SK-N-SH treated with all-trans-retinoic acid at 6 μM for 48 hours (cell line): ENCODE measurements at regions not wholly inside any gene's neighbourhood (a gene's known extent, or its start where the extent isn't known, plus 50 kb on each side); places are given as distances from the start of the nearest gene placed in this dataset.

Source experiments
- ATAC-seq: fragments of 200-7000 bp; cut with Tn5 transposase; 3 replicates; pipeline ENCODE4 v1.9.1; 2020; ENCODE audit warnings: mild to moderate bottlenecking, moderate library complexity
- ARNTL ChIP-seq: fragments of 450-650 bp; formaldehyde crosslinking; IDR thresholded peaks from 2 replicates; pipeline ENCODE4 v1.5.0; 2020; ENCODE audit warnings: low read depth, mild to moderate bottlenecking, moderate library complexity, borderline replicate concordance
- BACH2 ChIP-seq: fragments of 250-450 bp; sonication (Bioruptor Pico); IDR thresholded peaks from 2 replicates; pipeline ENCODE4 v1.9.0; 2021; ENCODE audit warnings: mild to moderate bottlenecking, borderline replicate concordance
- CSDC2 ChIP-seq: fragments of 250-450 bp; sonication (Bioruptor Pico); IDR thresholded peaks from 2 replicates; pipeline ENCODE4 v1.5.0; 2020; ENCODE audit warnings: mild to moderate bottlenecking, moderate library complexity
- ESRRG ChIP-seq: fragments of 250-450 bp; sonication (Bioruptor Pico); IDR thresholded peaks from 2 replicates; pipeline ENCODE4 v1.6.1; 2021; ENCODE audit warnings: mild to moderate bottlenecking
- GLIS3 ChIP-seq: fragments of 250-450 bp; sonication (Bioruptor Pico); IDR thresholded peaks from 2 replicates; pipeline ENCODE4 v1.5.0; 2020; ENCODE audit warnings: mild to moderate bottlenecking, moderate library complexity
- ISL1 ChIP-seq: fragments of 250-450 bp; sonication (Bioruptor Pico); IDR thresholded peaks from 2 replicates; pipeline ENCODE4 v2.1.2; 2022; ENCODE audit warnings: mild to moderate bottlenecking, moderate library complexity
- OSR1 ChIP-seq: fragments of 250-450 bp; sonication (Bioruptor Pico); IDR thresholded peaks from 2 replicates; pipeline ENCODE4 v1.8.0; 2022; ENCODE audit warnings: moderate library complexity, mild to moderate bottlenecking, inconsistent platforms
- PPARA ChIP-seq: fragments of 250-450 bp; sonication (Bioruptor Pico); IDR thresholded peaks from 2 replicates; pipeline ENCODE4 v1.5.0; 2020; ENCODE audit warnings: mild to moderate bottlenecking, borderline replicate concordance
- RARB ChIP-seq: fragments of 250-450 bp; sonication (Bioruptor Pico); IDR thresholded peaks from 2 replicates; pipeline ENCODE4 v1.8.0; 2021; ENCODE audit warnings: mild to moderate bottlenecking, moderate library complexity
- SNAI2 ChIP-seq: fragments of 250-450 bp; sonication (Bioruptor Pico); IDR thresholded peaks from 2 replicates; pipeline ENCODE4 v1.5.0; 2020; ENCODE audit warnings: mild to moderate bottlenecking, moderate library complexity
- TCF4 ChIP-seq: fragments of 250-450 bp; sonication (Bioruptor Pico); IDR thresholded peaks from 2 replicates; pipeline ENCODE4 v1.8.0; 2021; ENCODE audit warnings: mild to moderate bottlenecking, moderate library complexity, borderline replicate concordance
- ZC3H10 ChIP-seq: fragments of 250-450 bp; sonication (Bioruptor Pico); IDR thresholded peaks from 2 replicates; pipeline ENCODE4 v1.5.1; 2021; ENCODE audit warnings: mild to moderate bottlenecking, moderate library complexity
- ZFP3 ChIP-seq: fragments of 250-450 bp; sonication (Bioruptor Pico); IDR thresholded peaks from 2 replicates; pipeline ENCODE4 v1.5.0; 2020; ENCODE audit warnings: mild to moderate bottlenecking, moderate library complexity
- ZFP30 ChIP-seq: fragments of 450-650 bp; formaldehyde crosslinking; IDR thresholded peaks from 2 replicates; pipeline ENCODE4 v1.5.0; 2022; ENCODE audit warnings: mild to moderate bottlenecking, moderate library complexity
- ZNF70 ChIP-seq: fragments of 450-650 bp; formaldehyde crosslinking; IDR thresholded peaks from 2 replicates; pipeline ENCODE4 v1.5.0; 2020; ENCODE audit warnings: mild to moderate bottlenecking, moderate library complexity
- ZNF8 ChIP-seq: fragments of 450-650 bp; formaldehyde crosslinking; IDR thresholded peaks from 2 replicates; pipeline ENCODE4 v1.5.0; 2020; ENCODE audit warnings: mild to moderate bottlenecking, moderate library complexity
- TF ChIP-seq, protein P1 (sequence below): fragments of 250-450 bp; sonication (Bioruptor Pico); IDR thresholded peaks from 2 replicates; pipeline ENCODE4 v1.5.1; 2020; ENCODE audit warnings: low read depth, mild to moderate bottlenecking, moderate library complexity
- TF ChIP-seq, protein P2 (sequence below): fragments of 250-450 bp; sonication (Bioruptor Pico); IDR thresholded peaks from 2 replicates; pipeline ENCODE4 v1.8.0; 2020; ENCODE audit warnings: mild to moderate bottlenecking, moderate library complexity, borderline replicate concordance
- TF ChIP-seq, protein P3 (sequence below): fragments of 250-450 bp; sonication (Bioruptor Pico); IDR thresholded peaks from 2 replicates; pipeline ENCODE4 v1.5.1; 2021; ENCODE audit warnings: mild to moderate bottlenecking, moderate library complexity
- TF ChIP-seq, protein P4 (sequence below): fragments of 250-450 bp; sonication (Bioruptor Pico); IDR thresholded peaks from 2 replicates; pipeline ENCODE4 v1.5.0; 2020; ENCODE audit warnings: mild to moderate bottlenecking, moderate library complexity

DNA sequence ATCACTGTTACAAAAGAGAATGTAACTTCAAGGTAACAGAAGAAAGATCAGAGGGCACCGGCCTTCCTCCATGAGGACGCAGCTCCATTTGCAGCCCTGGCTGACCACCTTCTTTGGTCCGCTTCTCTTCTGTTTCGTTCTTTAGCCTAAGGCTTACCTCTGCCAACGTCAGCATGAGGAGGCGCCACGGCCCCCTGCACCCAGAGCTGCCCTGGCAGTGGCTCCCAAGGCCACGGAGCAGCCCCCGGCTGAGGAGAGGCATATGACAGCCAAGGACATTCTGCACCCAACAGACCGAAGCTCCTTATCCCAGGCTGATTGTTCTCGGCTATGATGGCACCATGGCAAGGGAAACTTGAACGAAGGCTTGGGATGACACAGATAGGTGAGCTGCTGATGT is 250.3 kb downstream of the TOMM20 start:
- TF ChIP-seq GLIS3 (no peak), RARB (no peak), ZNF8 (no peak), ISL1 (CRISPR knock-in tag) (no peak), BACH2 (CRISPR knock-in tag) (no peak), ZFP3 (CRISPR knock-in tag) (no peak), ESRRG (CRISPR knock-in tag) (no peak), PPARA (no peak), CSDC2 (CRISPR knock-in tag) (no peak)
- TF ChIP-seq, protein P1, sequence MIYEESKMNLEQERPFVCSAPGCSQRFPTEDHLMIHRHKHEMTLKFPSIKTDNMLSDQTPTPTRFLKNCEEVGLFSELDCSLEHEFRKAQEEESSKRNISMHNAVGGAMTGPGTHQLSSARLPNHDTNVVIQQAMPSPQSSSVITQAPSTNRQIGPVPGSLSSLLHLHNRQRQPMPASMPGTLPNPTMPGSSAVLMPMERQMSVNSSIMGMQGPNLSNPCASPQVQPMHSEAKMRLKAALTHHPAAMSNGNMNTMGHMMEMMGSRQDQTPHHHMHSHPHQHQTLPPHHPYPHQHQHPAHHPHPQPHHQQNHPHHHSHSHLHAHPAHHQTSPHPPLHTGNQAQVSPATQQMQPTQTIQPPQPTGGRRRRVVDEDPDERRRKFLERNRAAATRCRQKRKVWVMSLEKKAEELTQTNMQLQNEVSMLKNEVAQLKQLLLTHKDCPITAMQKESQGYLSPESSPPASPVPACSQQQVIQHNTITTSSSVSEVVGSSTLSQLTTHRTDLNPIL (CRISPR knock-in tag): no peak
- TF ChIP-seq, protein P2, sequence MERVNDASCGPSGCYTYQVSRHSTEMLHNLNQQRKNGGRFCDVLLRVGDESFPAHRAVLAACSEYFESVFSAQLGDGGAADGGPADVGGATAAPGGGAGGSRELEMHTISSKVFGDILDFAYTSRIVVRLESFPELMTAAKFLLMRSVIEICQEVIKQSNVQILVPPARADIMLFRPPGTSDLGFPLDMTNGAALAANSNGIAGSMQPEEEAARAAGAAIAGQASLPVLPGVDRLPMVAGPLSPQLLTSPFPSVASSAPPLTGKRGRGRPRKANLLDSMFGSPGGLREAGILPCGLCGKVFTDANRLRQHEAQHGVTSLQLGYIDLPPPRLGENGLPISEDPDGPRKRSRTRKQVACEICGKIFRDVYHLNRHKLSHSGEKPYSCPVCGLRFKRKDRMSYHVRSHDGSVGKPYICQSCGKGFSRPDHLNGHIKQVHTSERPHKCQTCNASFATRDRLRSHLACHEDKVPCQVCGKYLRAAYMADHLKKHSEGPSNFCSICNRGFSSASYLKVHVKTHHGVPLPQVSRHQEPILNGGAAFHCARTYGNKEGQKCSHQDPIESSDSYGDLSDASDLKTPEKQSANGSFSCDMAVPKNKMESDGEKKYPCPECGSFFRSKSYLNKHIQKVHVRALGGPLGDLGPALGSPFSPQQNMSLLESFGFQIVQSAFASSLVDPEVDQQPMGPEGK (CRISPR knock-in tag): no peak
- TF ChIP-seq, protein P3, sequence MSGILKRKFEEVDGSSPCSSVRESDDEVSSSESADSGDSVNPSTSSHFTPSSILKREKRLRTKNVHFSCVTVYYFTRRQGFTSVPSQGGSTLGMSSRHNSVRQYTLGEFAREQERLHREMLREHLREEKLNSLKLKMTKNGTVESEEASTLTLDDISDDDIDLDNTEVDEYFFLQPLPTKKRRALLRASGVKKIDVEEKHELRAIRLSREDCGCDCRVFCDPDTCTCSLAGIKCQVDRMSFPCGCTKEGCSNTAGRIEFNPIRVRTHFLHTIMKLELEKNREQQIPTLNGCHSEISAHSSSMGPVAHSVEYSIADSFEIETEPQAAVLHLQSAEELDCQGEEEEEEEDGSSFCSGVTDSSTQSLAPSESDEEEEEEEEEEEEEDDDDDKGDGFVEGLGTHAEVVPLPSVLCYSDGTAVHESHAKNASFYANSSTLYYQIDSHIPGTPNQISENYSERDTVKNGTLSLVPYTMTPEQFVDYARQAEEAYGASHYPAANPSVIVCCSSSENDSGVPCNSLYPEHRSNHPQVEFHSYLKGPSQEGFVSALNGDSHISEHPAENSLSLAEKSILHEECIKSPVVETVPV (CRISPR knock-in tag): no peak
- ATAC-seq: no peak

DNA sequence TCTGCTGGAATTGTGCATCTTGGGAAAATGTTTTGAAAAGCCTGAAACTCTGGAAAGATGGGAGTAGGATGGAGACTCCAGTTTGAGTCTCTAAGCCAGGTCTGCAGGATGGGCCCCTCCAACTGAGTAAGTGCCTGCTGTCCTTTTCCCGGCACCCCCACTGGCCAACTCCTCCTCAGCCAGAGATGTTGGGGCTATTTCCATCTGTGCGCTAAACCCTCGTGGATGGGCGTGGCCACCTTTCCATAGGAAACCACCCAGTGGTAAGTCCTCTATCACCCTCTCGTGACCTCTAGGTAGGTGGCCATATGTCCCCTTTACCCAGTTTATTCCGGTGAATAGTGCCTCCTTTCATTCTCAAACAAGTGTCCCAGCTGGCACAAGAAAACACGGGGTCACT is 250.9 kb downstream of the TOMM20 start:
- TF ChIP-seq ISL1 (CRISPR knock-in tag) (no peak), RARB (no peak), ZNF8 (no peak), ARNTL (no peak), ZFP30 (CRISPR knock-in tag) (no peak), ZFP3 (CRISPR knock-in tag) (no peak), SNAI2 (CRISPR knock-in tag) (no peak), BACH2 (CRISPR knock-in tag) (no peak), OSR1 (CRISPR knock-in tag) (no peak), ESRRG (CRISPR knock-in tag) (no peak), ZNF70 (no peak), TCF4 (no peak), PPARA (no peak), CSDC2 (CRISPR knock-in tag) (no peak), ZC3H10 (no peak)
- TF ChIP-seq, protein P4, sequence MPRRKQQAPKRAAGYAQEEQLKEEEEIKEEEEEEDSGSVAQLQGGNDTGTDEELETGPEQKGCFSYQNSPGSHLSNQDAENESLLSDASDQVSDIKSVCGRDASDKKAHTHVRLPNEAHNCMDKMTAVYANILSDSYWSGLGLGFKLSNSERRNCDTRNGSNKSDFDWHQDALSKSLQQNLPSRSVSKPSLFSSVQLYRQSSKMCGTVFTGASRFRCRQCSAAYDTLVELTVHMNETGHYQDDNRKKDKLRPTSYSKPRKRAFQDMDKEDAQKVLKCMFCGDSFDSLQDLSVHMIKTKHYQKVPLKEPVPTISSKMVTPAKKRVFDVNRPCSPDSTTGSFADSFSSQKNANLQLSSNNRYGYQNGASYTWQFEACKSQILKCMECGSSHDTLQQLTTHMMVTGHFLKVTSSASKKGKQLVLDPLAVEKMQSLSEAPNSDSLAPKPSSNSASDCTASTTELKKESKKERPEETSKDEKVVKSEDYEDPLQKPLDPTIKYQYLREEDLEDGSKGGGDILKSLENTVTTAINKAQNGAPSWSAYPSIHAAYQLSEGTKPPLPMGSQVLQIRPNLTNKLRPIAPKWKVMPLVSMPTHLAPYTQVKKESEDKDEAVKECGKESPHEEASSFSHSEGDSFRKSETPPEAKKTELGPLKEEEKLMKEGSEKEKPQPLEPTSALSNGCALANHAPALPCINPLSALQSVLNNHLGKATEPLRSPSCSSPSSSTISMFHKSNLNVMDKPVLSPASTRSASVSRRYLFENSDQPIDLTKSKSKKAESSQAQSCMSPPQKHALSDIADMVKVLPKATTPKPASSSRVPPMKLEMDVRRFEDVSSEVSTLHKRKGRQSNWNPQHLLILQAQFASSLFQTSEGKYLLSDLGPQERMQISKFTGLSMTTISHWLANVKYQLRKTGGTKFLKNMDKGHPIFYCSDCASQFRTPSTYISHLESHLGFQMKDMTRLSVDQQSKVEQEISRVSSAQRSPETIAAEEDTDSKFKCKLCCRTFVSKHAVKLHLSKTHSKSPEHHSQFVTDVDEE (CRISPR knock-in tag): no peak
- TF ChIP-seq, protein P3 (CRISPR knock-in tag): no peak
- TF ChIP-seq, protein P2 (CRISPR knock-in tag): no peak
- ATAC-seq: no peak
